Heart left ventricle (tissue), 13 donors: ENCODE measurements at regions not wholly inside any gene's neighbourhood (a gene's known extent, or its start where the extent isn't known, plus 50 kb on each side); places are given as distances from the start of the nearest gene placed in this dataset.
"Not testable (repeated sequence)": the region's sequence is repeated elsewhere in the genome, so short reads cannot be mapped to it uniquely, and the experiment has no call there.

Experiments used
- POLR2A ChIP-seq, 2 donors: fragments of 450-650 bp; IDR thresholded peaks; one replicate each; pipeline ENCODE4 v1.6.1; 2017; ENCODE audit warnings: antibody characterized with exemption in 2 of 2, mild to moderate bottlenecking in 2 of 2, moderate library complexity in 2 of 2
- TF ChIP-seq, protein P1 (sequence below), 12 donors: fragments of 200-600 bp; sonication (generic) in 4 of 12; IDR thresholded peaks; one replicate each; pipeline versions ENCODE4 v1.5.0 to v1.8.0; 2018 to 2022; ENCODE audit warnings: antibody characterized with exemption in 12 of 12, mild to moderate bottlenecking in 5 of 12
- donor health status: ischemic (EF 13 %, LVEDD 7.1; RV severe dilation, severe dysfunction).
- donor health status: DM: no; HTN: yes; CAD: no.
- donor health status: DM: no; HTN: no; CAD: no.
- donor health status: ischemic (EF 25% LVEDD 6.9; RV normal size, moderate dysfunction).
- donor health status: ischemic (EF 25% LVEDD 5.7; RV mildly dilated, moderate dysfunction).
- donor health status: ischemic (EF 35%, LVEDD 5.7; RV mildly dilated, moderate dysfunction).
- donor health status: nonischemic (EF 11% LVEDD 7.7; RV severe dilation, severe dysfunction).
- donor health status: DM: yes; HTN: yes; CAD: no.
- donor health status: PGD.
- donor health status: ischemic (EF 29% LVEDD 5.4; RV normal size, mild dysfunction).
- donor health status: nonischemic (EF 23%, LVEDD 6.1; RV moderate dilation, normal function).

GRCh38 chr3:16077681-16078080 is 96.8 kb upstream of the GALNT15 start:
- TF ChIP-seq, protein P1, sequence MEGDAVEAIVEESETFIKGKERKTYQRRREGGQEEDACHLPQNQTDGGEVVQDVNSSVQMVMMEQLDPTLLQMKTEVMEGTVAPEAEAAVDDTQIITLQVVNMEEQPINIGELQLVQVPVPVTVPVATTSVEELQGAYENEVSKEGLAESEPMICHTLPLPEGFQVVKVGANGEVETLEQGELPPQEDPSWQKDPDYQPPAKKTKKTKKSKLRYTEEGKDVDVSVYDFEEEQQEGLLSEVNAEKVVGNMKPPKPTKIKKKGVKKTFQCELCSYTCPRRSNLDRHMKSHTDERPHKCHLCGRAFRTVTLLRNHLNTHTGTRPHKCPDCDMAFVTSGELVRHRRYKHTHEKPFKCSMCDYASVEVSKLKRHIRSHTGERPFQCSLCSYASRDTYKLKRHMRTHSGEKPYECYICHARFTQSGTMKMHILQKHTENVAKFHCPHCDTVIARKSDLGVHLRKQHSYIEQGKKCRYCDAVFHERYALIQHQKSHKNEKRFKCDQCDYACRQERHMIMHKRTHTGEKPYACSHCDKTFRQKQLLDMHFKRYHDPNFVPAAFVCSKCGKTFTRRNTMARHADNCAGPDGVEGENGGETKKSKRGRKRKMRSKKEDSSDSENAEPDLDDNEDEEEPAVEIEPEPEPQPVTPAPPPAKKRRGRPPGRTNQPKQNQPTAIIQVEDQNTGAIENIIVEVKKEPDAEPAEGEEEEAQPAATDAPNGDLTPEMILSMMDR (IDR thresholded peaks at IDR 0.05): not testable (repeated sequence)
- TF ChIP-seq POLR2A (IDR thresholded peaks at IDR 0.05): not testable (repeated sequence)
